Nephron progenitor cell (in vitro differentiated cells): ENCODE measurements at regions not wholly inside any gene's neighbourhood (a gene's known extent, or its start where the extent isn't known, plus 50 kb on each side); places are given as distances from the start of the nearest gene placed in this dataset.

ENCODE experiments used
- DNase-seq: peaks from one replicate; pipeline ENCODE4 v3.0.0; 2021
- H3K27ac Mint-ChIP-seq: 2 replicates; pipeline ENCODE4 v1.8.0; 2021; ENCODE audit warnings: mild to moderate bottlenecking, moderate library complexity, mixed read lengths
- H3K27me3 Mint-ChIP-seq: 2 replicates; pipeline ENCODE4 v1.8.0; 2021; ENCODE audit warnings: mild to moderate bottlenecking, low read depth, mixed read lengths; ENCODE audit not compliant: poor library complexity
- H3K36me3 Mint-ChIP-seq: 2 replicates; pipeline ENCODE4 v1.8.0; 2021; ENCODE audit warnings: low read depth, mixed read lengths
- H3K4me1 Mint-ChIP-seq: 2 replicates; pipeline ENCODE4 v1.8.0; 2021; ENCODE audit warnings: mixed read lengths
- H3K4me3 Mint-ChIP-seq: 2 replicates; pipeline ENCODE4 v1.8.0; 2021; ENCODE audit warnings: mild to moderate bottlenecking, moderate library complexity, mixed read lengths
- H3K9me3 Mint-ChIP-seq: 2 replicates; pipeline ENCODE4 v1.8.0; 2021; ENCODE audit warnings: mild to moderate bottlenecking, moderate library complexity, mixed read lengths
- TF ChIP-seq, protein P1 (sequence below): fragments of 200-600 bp; sonication (generic); IDR thresholded peaks from 2 replicates; pipeline ENCODE4 v1.5.0; 2021; ENCODE audit warnings: antibody characterized with exemption

DNA sequence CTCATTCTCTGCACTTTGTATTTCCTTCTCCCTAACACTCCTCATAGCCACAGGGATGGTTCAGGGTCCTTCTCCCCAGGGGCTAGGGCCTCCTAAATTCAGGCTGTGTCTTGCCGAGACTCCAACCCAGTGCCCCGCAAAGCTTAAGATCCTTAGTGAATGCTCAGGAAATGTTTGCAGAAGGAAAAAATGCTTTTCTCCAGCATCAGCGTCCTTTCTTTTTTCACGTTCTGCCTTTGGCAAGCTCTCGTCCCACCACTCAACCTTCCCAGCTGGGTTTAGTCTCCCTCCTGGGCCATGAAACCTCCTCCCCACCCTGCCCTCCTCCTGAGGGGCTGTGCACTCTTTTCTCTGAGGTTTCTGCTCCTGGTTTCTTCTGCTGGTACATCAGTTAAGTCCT is 503.8 kb upstream of the B3GAT1 start:
- peak overlapping the region; percentile 78 for H3K27ac Mint-ChIP-seq
- peaks cover 21% of the 10 kb centered on the region for H3K4me1 Mint-ChIP-seq
- DNase-seq, result no peak
- no peaks in the 10 kb centered on the region for H3K36me3 Mint-ChIP-seq
- H3K27me3 Mint-ChIP-seq, result peaks cover 7% of the 10 kb centered on the region
- TF ChIP-seq, protein P1, sequence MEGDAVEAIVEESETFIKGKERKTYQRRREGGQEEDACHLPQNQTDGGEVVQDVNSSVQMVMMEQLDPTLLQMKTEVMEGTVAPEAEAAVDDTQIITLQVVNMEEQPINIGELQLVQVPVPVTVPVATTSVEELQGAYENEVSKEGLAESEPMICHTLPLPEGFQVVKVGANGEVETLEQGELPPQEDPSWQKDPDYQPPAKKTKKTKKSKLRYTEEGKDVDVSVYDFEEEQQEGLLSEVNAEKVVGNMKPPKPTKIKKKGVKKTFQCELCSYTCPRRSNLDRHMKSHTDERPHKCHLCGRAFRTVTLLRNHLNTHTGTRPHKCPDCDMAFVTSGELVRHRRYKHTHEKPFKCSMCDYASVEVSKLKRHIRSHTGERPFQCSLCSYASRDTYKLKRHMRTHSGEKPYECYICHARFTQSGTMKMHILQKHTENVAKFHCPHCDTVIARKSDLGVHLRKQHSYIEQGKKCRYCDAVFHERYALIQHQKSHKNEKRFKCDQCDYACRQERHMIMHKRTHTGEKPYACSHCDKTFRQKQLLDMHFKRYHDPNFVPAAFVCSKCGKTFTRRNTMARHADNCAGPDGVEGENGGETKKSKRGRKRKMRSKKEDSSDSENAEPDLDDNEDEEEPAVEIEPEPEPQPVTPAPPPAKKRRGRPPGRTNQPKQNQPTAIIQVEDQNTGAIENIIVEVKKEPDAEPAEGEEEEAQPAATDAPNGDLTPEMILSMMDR, result no peak
- no peak overlapping the region for H3K4me3 Mint-ChIP-seq
- no peaks in the 10 kb centered on the region for H3K9me3 Mint-ChIP-seq

DNA sequence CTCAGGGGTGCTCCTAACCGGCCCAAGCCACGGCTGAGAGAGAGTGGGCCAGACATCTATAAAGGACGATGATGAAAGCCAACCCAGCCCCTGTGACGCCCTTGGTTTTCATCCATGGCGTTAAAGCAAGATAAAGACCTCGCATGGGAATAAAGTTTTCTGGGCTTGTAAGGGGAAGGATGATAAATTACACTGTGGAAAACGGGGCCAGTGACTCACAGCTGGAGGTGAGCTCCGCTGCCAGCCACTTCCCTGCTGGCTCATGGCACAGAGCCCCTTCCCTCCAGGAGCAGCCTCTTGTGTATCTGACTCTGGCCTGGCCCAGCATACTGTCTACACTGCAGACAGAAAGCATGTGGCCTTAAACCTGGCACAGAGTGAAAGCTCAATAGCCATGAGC is 503.2 kb upstream of the B3GAT1 start:
- TF ChIP-seq, protein P1, result no peak
- Mint-ChIP-seq H3K27ac (no peak overlapping the region), H3K36me3 (no peaks in the 10 kb centered on the region), H3K4me3 (no peak overlapping the region), H3K9me3 (no peaks in the 10 kb centered on the region), H3K4me1 (peaks cover 16% of the 10 kb centered on the region), H3K27me3 (peaks cover 7% of the 10 kb centered on the region)
- DNase-seq, result no peak

DNA sequence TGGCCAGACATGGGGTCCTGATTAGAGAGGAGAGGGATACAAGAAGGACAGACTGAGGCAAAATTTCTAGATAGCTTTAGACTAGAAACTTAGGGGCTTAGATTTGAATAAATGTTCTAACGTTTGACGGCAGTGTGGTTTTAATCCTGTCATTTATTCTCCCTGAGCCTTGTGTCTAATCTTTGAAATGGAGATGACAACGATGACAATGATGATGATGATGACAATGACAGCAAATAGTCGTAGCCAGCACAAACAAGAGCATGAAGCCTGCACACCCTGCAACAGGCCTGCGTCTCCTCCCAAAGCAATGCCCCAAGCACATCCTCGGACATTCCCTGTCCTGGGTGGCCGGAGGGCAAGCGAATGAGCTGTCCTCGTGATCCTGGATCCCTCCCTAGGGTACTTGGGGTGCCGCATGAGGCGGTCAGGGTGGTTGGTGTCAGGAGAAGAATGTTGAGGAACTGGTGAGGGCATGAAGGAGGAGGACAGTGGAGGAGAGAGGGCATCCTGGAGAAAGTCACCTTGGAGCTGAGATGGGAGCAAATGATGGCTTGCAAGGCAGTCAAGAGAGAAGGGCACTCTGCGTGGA is 502.1 kb upstream of the B3GAT1 start:
- H3K4me3 Mint-ChIP-seq, result no peak overlapping the region
- no peaks in the 10 kb centered on the region for H3K36me3 Mint-ChIP-seq
- TF ChIP-seq, protein P1, result no peak
- peaks cover 7% of the 10 kb centered on the region for H3K27me3 Mint-ChIP-seq
- H3K4me1 Mint-ChIP-seq, result peaks cover 16% of the 10 kb centered on the region
- no peak overlapping the region for H3K27ac Mint-ChIP-seq
- DNase-seq, result no peak
- H3K9me3 Mint-ChIP-seq, result no peaks in the 10 kb centered on the region

DNA sequence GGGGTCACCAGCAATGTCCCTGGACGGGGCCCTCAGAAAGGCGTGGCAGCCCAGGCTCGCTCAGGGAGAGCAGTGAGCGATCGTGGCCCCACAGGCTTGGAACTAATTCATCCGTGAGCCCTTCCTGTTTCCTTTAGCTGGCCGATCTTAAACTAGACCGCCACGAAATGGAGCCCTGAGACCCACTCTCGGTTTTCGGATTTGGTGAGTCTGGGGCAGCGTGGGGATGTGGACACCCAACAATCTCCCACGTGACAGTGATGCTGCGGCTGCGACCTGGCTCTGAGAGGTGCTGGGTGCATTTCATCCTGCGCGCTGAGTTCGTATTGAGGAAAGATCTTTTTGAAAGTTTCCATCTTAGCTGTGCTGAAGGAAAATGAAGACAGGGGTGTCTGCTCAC is 501.3 kb upstream of the B3GAT1 start:
- Mint-ChIP-seq H3K9me3 (no peaks in the 10 kb centered on the region), H3K36me3 (no peaks in the 10 kb centered on the region), H3K27me3 (peaks cover 12% of the 10 kb centered on the region), H3K27ac (no peak overlapping the region), H3K4me3 (no peak overlapping the region), H3K4me1 (peaks cover 16% of the 10 kb centered on the region)
- TF ChIP-seq, protein P1, result no peak
- no peak for DNase-seq

DNA sequence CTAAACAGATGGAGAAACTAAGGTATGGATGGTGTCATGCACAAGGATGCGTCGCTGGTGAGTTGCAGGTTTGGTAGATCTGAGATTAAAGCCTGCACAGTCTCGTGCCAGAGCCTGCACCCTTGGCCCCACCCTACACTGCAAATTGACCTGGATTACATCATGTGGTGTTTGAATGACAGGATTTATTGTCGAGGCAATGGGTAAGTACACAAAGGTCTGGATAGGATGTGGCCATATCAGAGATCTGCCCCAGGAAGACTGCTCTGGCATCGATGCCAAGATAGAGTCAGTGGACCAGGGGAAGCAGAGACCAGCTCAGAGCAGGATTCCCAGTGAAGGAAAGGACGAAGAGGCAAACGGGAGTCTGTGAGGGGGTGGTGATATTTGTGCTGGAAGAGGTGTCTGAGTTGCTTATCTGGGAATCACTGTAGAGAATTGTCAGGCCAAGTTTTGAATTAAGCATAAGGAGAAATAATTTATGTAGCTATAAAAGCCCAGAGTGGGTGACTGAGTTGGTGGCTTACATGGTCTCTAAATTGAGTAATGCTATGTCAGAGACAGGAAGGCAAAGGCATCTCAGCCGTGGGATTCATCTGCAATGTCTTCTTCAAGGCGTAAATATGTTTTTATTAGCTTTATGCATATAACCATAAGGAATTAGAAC is 499.6 kb upstream of the B3GAT1 start:
- Mint-ChIP-seq H3K27ac (no peak overlapping the region), H3K36me3 (no peaks in the 10 kb centered on the region), H3K4me1 (peaks cover 16% of the 10 kb centered on the region), H3K27me3 (peaks cover 23% of the 10 kb centered on the region), H3K9me3 (no peaks in the 10 kb centered on the region), H3K4me3 (no peak overlapping the region)
- TF ChIP-seq, protein P1, result no peak
- no peak for DNase-seq

DNA sequence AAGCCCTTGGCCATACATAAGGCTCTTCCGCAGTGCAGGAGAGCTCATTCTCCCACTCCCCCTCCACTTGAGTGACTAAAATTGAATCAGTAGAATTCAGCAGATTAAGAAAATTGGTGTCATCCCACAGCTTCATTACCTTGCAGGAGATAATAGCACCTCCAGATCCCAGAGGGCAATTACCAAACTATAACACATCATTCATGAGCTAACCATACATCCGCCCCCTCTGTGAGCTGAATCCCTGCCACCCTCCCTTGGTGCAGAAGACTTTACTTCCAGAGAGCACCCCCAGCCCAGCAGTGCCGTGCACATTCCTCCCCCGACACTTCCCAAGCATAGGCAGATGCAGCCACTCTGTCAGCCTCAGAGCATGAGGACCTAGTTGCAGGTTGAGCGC is 496.5 kb upstream of the B3GAT1 start:
- Mint-ChIP-seq H3K9me3 (no peaks in the 10 kb centered on the region), H3K27me3 (peaks cover 30% of the 10 kb centered on the region), H3K36me3 (no peaks in the 10 kb centered on the region), H3K27ac (no peak overlapping the region), H3K4me1 (peaks cover 6% of the 10 kb centered on the region), H3K4me3 (no peak overlapping the region)
- no peak for DNase-seq
- TF ChIP-seq, protein P1, result no peak
